Transverse colon (tissue), 4 donors: ENCODE measurements at regions not wholly inside any gene's neighbourhood (a gene's known extent, or its start where the extent isn't known, plus 50 kb on each side); places are given as distances from the start of the nearest gene placed in this dataset.

Source experiments
- CTCF ChIP-seq, 5 experiments: fragments of 200-600 bp in 3 of 5; fragments of 450-650 bp in 2 of 5; sonication (generic) in 3 of 5; IDR thresholded peaks; 1 replicate in 2 of 5; 2 replicates in 3 of 5; pipeline ENCODE4 v1.5.1; 2016 to 2017; ENCODE audit warnings: antibody characterized with exemption in 5 of 5, inconsistent platforms in 3 of 5, mild to moderate bottlenecking in 2 of 5, moderate library complexity in 1 of 5
- EP300 ChIP-seq: sonication (generic); formaldehyde crosslinking; IDR thresholded peaks from one replicate; pipeline ENCODE4 v1.6.1; 2017; ENCODE audit warnings: antibody characterized with exemption, low read depth
- POLR2A ChIP-seq: fragments of 450-650 bp; IDR thresholded peaks from one replicate; pipeline ENCODE4 v1.6.1; 2016; ENCODE audit warnings: antibody characterized with exemption, mild to moderate bottlenecking, moderate library complexity
- POLR2AphosphoS5 ChIP-seq, 3 donors: sonication (generic); formaldehyde crosslinking; IDR thresholded peaks; one replicate each; pipeline ENCODE4 v1.6.1; 2016; ENCODE audit warnings: antibody characterized with exemption in 3 of 3

- TF ChIP-seq CTCF (IDR thresholded peaks at IDR 0.05), result no peak
- no peak for TF ChIP-seq POLR2A
- TF ChIP-seq POLR2AphosphoS5 (IDR thresholded peaks at IDR 0.05), result no peak
- TF ChIP-seq EP300, result no peak
Measured at GRCh38 chr2:193776988-193777387, 1582.3 kb upstream of the TMEFF2 start.
